HS-27A (cell line): ENCODE measurements at regions not wholly inside any gene's neighbourhood (a gene's known extent, or its start where the extent isn't known, plus 50 kb on each side); places are given as distances from the start of the nearest gene placed in this dataset.
A peak's percentile ranks its signal among the peaks of the same experiment; 100 is the strongest.
"Not testable (repeated sequence)": the region's sequence is repeated elsewhere in the genome, so short reads cannot be mapped to it uniquely, and the experiment has no call there.

ENCODE experiments used
- DNase-seq: peaks from one replicate; pipeline ENCODE4 v3.0.0-alpha.2; 2012; ENCODE audit warnings: low read depth, missing footprints

- DNase-seq: no peak
Measured at GRCh38 chr14:30267141-30267540, 291.8 kb upstream of the G2E3 start.

- peak; percentile 77 for DNase-seq
Measured at GRCh38 chr14:30270200-30271161, 288.5 kb upstream of the G2E3 start.

GRCh38 chr14:30271811-30272323 is 287.1 kb upstream of the G2E3 start:
- no peak for DNase-seq

GRCh38 chr14:30272848-30273832 is 285.8 kb upstream of the G2E3 start:
- DNase-seq: no peak

GRCh38 chr14:30275604-30276003 is 283.4 kb upstream of the G2E3 start:
- no peak for DNase-seq

DNA sequence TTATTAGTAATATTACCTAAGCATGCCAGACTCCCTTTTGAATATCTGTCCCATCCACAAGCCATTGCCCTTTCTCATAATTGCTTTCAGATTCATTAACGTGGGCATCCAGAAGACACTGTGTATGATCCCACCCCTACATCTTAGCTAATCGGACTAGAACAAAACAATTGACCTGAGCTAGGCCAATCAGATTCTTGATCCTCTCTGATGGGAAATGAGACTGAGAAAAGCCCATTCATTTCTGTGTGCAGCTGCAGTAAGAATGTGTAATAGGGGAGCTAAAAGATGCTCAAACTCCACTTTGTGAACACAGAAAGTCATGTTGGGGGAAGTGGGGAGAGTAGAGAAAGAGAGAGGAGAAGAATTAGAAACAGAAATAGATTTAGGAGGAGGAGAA is 281.7 kb upstream of the G2E3 start:
- DNase-seq: no peak

- not testable (repeated sequence) for DNase-seq
Measured at GRCh38 chr14:30278856-30279255, 280.1 kb upstream of the G2E3 start.

DNA sequence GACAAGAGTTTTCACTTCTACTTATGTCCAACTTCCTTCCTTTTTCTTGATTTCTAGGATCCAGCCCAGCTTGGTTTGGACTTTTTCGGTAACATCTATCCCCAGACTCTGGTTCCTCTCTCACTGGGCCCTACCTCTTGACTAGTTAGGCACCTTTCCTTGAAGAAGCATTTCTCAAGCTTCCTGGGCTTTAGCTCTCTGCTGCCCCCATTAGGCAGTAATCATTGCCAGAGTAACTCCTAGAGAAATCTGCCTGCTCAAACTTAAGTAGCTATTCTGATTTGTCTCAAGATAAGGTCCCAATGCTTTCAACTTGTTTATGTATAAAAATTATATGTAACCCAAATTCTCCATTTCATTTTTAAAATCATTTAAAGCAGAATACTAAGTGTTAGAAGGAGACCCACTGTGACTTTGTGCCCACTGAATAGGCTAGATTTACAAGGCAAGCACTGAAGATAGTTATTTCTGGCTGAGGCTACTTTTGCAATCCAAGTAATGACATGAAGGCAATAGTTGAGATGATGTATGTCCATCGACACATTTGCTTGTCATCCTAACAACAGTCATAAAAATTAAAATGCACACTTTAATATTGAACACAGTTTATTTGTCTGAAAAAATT is 275.0 kb upstream of the G2E3 start:
- no peak for DNase-seq

DNA sequence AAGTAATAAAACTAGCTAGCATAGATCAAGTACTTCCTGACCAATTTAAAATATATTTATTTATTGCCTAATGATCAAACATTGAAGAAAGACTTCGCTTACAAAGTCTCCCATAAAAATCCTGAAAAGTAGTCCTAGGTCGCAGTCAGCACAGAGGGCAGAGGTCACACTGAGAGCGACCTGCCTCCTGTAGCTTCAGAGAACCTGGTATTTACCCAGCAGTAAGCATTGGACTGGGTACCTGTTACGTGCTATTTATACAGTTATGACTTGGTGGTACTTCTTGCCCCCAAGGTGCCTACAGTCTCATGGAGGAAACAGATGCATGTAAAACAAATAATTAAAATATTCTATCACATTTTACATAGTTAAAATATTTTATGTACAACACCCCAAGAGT is 274.1 kb upstream of the G2E3 start:
- DNase-seq: no peak

DNA sequence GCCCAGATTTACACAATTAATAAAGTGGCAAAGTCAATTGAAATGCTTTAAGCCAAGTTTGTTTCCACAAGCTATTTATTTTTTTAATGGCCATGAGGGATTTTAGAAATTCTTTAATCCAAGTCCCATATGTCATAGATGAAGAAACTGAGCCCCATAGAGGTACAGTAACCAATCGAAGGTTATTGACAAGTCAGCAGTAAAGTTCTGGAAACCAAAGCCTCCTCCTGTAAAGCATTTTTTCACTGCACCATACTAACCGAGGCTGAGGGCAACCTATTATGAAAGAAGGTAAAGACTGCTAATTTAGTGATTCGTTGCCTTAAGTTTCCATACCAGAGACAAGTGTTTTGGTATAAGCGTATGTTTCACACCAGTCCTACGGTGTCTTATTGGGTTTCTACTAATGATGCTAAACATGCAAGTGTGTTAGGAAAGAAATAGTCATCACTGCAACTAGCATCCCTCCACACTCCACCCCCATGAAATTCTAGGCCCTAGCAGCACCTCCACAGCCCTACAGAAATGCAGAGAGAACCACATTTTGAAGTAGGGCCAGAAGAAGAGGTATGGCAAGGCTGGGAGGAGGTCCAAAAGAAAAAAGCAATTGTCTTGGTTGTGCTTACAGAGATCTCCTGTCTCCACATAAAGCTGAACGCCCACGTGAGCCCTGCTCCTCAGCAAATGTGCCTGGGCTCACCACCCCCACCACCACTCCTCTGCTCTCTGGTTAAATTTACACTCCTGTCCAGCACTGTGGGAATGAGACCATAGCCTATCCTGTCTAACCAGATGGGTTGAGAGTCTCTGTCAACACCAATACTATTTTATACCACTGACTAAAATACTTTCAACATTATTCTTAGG is 271.1 kb upstream of the G2E3 start:
- no peak for DNase-seq

DNA sequence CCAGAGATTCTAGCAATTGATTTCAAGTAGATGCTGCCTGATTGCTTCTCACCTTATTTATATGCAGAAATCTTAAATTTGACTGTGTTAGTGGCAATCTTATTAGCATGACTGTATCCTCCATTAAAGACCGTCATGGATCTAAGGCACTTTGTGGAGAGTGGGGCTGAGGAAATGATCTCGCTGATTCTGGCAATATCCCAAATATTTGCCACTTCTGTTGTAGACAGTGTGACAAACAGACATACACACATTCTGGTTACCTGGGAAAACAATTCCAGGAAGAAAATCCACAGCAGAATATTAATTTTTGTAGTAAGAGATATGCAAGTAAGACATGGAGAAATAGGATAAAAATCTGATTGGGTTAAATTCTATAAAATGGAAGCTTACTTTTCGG is 269.0 kb upstream of the G2E3 start:
- no peak for DNase-seq

DNA sequence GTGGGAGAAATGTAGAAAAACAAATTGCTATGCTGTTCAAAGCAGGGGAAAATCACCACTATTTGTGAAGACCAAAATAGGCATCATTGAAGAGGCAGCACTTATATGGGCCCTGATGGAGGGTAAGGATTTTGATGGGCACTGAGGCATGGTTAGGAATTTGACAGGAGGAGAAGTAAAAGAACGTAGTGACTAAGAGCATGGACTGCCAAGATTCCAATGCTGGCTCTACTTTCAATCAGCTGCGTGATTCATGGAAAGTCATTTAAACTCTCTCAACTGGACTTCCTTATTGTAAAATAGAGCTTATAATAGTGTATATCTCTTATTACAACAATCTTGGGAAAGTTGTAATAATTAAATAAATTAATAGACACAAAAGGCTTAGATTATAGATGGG is 267.7 kb upstream of the G2E3 start:
- peak; percentile 74 for DNase-seq

- no peak for DNase-seq
Measured at GRCh38 chr14:30292541-30292940, 266.4 kb upstream of the G2E3 start.

GRCh38 chr14:30295980-30296379 is 263.0 kb upstream of the G2E3 start:
- no peak for DNase-seq

GRCh38 chr14:30296931-30297405 is 262.0 kb upstream of the G2E3 start:
- no peak for DNase-seq

DNA sequence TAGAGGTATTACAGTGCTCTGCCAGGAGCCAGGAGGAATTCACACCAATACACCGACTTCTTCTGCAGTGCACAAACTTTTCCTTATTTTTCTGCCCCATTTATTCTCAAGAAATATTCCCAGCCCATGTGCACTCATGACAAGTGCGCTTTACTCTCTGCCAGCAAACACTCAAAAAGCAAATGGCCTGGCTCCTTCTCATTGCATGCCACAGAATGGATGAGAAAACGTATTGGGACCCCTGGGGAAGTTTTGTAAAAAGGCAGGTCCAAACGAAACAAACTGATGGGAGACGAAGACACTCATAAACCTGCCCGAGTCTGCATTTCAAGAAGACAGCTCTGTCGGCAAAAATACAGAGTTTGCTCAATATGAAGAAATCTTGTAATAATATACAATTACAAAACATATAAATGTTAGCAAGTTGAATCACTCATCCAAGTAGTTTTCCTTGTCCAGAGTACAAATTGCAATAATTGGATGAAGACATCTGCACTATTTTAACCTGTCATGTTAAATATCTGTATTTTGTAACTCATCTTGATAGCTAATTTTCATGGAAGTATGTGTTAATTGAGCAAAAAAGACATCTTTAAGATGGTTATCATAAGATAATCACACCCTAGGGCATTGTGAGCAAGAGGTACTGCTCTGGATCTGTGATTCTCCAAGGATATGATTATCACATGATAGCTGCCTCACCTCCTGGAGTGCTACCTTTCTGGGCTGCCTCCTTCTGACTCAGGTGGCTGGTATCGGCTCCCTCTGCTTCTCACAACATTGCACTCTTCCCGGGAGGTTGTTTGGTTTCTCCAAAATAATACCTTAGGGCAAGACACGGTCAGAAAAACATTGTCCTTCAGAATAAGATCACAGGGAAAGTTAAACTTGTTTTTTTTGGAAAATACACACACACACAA is 260.8 kb upstream of the G2E3 start:
- DNase-seq: no peak

DNA sequence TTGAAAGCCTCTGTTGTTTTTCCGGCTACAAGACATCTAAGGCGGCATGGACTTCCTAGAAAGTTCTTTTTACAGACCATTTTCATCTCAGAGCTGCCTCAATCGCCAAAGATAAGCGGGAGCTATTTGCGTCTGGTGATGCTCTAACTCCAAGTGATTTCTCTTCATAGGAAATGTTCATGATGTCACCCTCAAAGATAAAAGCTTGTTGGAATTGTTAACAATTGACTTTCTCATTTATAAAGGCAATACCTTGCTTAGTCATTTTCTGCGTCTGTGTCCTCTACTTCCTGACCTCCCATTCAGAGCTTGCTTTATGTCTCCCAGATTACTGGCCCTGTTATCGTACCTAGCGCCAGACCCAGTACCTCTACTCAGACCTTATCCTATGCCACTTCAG is 259.0 kb upstream of the G2E3 start:
- DNase-seq: no peak

GRCh38 chr14:30303350-30303749 is 255.6 kb upstream of the G2E3 start:
- no peak for DNase-seq

- DNase-seq: no peak
Measured at GRCh38 chr14:30305346-30305745, 253.6 kb upstream of the G2E3 start.

GRCh38 chr14:30309405-30309804 is 249.6 kb upstream of the G2E3 start:
- DNase-seq: no peak
